CD4-positive, alpha-beta T cell treated with Interferon gamma for 1 hour (primary cell): ENCODE measurements at regions not wholly inside any gene's neighbourhood (a gene's known extent, or its start where the extent isn't known, plus 50 kb on each side); places are given as distances from the start of the nearest gene placed in this dataset.
"Not testable (repeated sequence)": the region's sequence is repeated elsewhere in the genome, so short reads cannot be mapped to it uniquely, and the experiment has no call there.

Source experiments
- DNase-seq: peaks from one replicate; pipeline ENCODE4 v3.0.0-alpha.2; 2020

DNA sequence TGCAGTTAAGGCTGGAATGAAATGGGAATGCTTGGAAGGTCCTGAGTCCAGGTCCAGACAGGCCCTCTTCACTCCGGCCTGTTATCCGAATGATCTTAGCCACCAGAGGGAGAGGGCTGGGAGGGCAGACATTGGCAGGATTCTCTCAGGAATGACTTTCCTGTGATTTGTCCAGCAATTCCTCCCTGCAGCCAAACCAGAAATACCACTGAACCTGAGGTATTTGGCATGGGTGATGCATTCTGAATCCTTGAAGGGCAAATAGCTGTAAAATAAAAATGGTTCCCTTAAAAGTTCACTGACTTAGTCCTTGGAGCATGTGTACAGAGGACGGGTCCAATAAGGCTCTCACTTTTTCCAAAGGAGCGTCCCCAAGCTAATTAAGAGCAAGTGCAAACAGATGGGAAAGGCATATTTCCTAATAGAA, 77.5 kb upstream of the HABP2 start:
- no peak for DNase-seq

GRCh38 chr10:113476191-113476590, 76.7 kb upstream of the HABP2 start:
- no peak for DNase-seq

GRCh38 chr10:113476673-113477072, 76.2 kb upstream of the HABP2 start:
- DNase-seq, result no peak

GRCh38 chr10:113477451-113477850, 75.4 kb upstream of the HABP2 start:
- DNase-seq, result no peak

DNA sequence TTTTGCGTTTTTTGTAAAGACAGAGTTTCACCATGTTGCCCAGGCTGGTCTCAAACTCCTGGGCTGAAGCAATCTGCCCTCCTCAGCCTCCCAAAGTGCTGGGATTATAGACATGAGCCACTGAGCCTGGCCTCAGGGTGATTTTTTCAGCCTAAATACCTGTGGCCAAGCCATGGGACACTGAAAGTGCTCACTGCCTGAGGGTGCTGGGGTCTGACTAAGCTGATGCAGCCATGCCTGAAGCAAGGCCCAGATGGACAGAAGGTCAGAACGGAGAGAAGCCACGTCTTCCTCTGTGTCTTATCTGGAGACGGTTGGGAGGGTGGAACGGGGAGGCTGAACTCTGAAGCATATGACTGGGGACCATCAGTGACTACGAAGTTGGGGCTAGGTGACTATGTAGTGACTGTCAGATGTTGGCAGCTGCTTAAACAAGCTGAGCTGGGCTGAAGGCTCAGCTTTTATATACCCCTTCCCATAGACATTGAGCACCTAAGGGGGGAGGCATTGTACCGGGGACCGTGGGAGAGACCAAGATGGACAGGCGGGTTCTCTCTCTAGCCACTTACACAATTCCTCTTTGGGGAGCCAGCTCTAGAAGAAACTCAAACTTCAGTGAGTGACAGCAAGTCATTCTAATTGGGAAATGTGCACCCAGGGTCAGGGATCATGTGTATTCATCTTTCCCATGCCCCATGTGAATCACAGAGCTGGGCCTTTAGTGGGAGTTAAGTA, 73.3 kb upstream of the HABP2 start:
- no peak for DNase-seq

DNA sequence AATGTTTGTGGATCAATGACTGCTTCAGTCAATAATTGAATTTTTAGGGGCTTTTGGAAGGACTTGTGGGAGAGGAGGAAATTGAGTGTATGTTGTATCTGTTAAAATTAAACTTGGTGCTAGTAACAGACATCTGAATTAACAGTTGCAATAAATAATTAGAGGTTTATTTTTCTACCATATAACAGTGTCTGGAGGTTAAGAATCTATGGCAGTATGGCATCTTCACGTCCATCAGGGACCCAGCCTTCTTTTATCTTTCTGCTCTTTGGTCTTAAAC, 72.8 kb upstream of the HABP2 start:
- no peak for DNase-seq

DNA sequence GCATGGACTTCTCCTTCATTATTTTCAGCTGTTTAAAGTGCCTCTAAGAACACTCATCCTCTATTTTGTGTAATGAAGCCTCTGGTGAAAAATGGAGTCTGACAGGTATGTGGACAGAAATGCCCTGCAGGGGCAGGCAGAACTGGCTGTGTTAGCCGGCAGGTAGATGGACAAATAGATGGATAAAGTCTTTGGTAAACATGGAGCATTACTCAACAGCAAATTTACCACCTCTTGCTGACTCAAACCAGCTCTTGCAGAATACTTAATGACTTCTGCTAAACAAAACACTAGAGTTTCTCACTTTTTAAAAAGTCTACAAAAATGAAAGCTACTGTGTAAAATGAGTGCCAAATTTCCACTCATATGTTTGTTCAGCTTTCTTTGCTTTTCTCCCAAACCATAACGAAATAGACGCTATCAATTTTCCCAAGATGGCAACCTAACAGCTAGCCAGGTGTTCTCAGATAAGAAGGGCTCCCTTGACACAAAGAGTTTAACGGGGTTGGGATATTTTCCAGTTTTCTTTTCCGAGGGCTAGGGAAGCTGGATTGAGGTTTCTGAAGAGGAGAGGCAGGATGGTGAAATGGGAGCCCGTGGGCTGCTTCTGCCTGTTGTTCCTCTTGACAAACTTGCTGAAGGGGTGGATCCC, 71.9 kb upstream of the HABP2 start:
- DNase-seq, result no peak

GRCh38 chr10:113484487-113484886, 68.4 kb upstream of the HABP2 start:
- no peak for DNase-seq

DNA sequence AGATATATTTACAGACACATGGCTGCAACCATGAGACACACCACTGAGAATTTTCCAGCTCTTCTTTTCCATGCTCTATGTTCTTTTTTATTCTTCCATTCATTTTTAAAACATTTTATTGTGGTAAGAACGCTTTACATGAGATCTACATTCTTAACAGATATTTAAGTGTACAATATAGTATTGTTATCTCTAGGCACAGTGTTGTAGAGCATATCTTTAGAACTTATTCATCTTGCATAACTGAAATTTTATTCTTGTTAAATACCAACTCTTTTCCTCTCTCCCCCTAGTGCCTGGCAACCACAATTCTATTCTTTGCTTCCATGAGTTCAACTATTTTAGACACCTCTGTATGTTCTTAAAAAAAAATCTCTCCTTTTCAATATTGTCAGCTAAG, 67.1 kb upstream of the HABP2 start:
- DNase-seq, result no peak

DNA sequence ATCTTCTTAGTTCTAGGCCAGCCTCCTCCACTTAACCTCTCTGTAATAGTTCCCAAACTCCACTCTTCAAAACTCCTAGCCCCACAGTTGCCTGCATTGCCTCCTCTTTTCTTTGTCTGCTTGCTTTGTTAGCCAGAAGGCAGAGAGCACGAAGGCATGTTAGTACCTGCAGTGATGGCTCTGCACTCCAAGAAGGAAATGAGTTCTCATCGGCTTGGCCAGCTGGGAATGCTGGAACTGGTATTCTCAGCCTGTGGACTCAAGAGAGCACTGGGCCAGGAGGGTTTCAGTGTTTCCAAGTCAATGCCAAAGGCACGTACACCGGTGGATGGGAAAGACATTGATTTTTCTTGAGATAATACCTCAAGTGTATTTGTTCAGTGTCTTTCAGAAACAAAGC, 66.3 kb upstream of the HABP2 start:
- no peak for DNase-seq

GRCh38 chr10:113487154-113487553, 65.7 kb upstream of the HABP2 start:
- DNase-seq, result no peak

- DNase-seq, result no peak
Measured at GRCh38 chr10:113488186-113488585, 64.7 kb upstream of the HABP2 start.

DNA sequence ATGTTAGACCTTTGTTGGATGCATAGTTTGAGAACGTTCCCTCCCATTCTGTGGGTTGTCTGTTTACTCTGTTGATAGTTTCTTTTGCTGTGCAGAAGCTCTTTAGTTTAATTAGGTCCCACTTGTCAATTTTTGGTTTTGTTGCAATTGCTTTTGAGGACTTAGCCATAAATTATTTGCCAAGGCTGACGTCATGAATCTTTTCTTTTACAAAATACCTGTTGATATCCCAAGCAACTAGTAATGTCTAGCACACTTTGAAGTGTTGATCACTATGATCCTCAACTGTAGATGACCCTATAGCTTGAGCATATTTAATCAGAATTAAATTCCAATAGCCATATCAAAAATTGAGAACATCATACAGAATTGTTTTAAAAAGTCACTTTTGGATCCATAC, 63.3 kb upstream of the HABP2 start:
- DNase-seq, result not testable (repeated sequence)

GRCh38 chr10:113491967-113492565, 60.8 kb upstream of the HABP2 start:
- DNase-seq, result no peak

DNA sequence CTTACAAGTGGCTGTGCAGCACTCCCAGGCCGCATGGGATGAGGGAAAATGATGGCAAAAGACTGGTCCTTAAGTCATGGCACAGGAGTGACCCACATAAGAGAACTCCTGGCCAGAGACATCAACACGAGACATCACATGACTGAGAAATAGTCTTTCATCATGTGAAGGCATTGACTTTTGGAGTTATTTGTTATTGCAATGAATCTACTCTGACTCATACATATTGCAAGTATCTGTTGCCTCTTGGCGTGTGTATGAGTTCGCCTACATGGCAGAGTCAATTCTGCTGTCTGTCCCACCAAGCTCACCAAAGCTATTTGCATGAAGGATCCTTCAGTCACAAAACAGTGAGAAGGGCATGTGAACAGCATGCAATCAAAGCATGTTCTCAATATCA, 59.7 kb upstream of the HABP2 start:
- no peak for DNase-seq

DNA sequence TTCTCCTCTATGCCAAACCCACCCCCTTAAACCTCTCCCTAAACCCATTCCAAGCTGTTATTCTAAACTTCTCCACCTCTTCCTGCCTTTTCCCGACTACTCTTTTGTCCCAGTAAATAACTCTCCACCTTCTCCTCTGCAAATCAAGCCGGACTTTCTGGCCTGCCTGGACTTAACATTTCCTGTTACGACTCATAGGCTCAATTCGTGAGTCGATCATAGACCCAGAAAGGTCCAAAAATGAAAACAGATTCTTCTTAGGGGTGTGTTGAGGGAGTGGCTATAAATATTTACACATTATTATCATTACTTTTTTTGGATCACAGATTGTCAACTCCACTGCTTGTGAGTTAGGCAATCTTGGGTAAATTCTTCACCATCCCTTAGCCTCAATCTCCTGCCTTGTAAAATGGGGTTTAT, 59.0 kb upstream of the HABP2 start:
- no peak for DNase-seq

GRCh38 chr10:113494761-113495160, 58.1 kb upstream of the HABP2 start:
- DNase-seq, result no peak

- no peak for DNase-seq
Measured at GRCh38 chr10:113495553-113495952, 57.3 kb upstream of the HABP2 start.

- no peak for DNase-seq
Measured at GRCh38 chr10:113496111-113497109, 56.4 kb upstream of the HABP2 start.

DNA sequence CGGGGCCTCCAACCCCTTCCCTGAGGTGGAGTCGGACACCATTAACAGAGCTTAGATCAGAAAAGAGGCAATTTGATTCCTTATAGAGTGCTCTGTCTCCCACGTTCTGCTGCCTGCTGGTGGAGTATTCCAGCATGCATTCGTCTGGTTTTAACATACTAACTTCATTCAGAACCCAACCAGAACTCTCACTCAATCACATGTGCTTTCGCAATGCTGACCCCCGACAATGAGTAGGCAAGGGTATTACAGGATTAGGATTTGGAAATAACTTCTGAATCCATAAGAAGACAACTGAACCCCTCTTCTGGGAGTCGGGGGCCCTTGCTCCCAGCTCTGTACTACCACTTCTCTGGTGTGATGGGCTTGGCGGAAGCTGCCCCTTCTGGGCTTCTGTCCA, 55.7 kb upstream of the HABP2 start:
- DNase-seq, result no peak

GRCh38 chr10:113498997-113499396, 53.9 kb upstream of the HABP2 start:
- DNase-seq, result no peak

GRCh38 chr10:113499806-113500205, 53.0 kb upstream of the HABP2 start:
- no peak for DNase-seq

- not testable (repeated sequence) for DNase-seq
Measured at GRCh38 chr10:113501031-113501430, 51.8 kb upstream of the HABP2 start.
